ENCODE measurements at regions not wholly inside any gene's neighbourhood (a gene's known extent, or its start where the extent isn't known, plus 50 kb on each side); places are given as distances from the start of the nearest gene placed in this dataset.

GRCh38 chr6:164700497-164700896, 608.9 kb downstream of the C6orf118 start:
- no peaks in the 10 kb centered on the region for H3K4me1 Mint-ChIP-seq (ENCODE audit: low read depth)
- CTCF ChIA-PET, result no interaction called here
- ATAC-seq (ENCODE audit: poor library complexity) (no peak), DNase-seq (no peak)
- no peak overlapping the region for H3K27ac Mint-ChIP-seq
- H3K9me3 ChIP-seq (ENCODE audit: control insufficient read depth in 1 of 2, insufficient read depth in 1 of 2, low read length in 2 of 2), result no peaks in the 10 kb centered on the region
- no peaks in the 10 kb centered on the region for H3K27me3 ChIP-seq (ENCODE audit: control insufficient read depth in 1 of 2, insufficient read depth in 2 of 2, low read length in 2 of 2)
- no peaks in the 10 kb centered on the region for H3K36me3 Mint-ChIP-seq (ENCODE audit: low read depth)
- no peak overlapping the region for H3K4me3 Mint-ChIP-seq
- POLR2A ChIA-PET, result no interaction called here
- H3K4me3 ChIP-seq (ENCODE audit: low read length), result no peak overlapping the region
- H3K27ac ChIP-seq (ENCODE audit: low read depth in 1 of 2, low read length in 2 of 2), result no peak overlapping the region
- H3K27me3 Mint-ChIP-seq, result no peaks in the 10 kb centered on the region
- H3K9me3 Mint-ChIP-seq, result peaks cover 2% of the 10 kb centered on the region
- intact Hi-C loops (cut with DNase I, micrococcal nuclease), result no loop called here
- H3K36me3 ChIP-seq (ENCODE audit: insufficient read depth, low read length), result no peaks in the 10 kb centered on the region
- no peaks in the 10 kb centered on the region for H3K4me1 ChIP-seq (ENCODE audit: insufficient read depth, low read length)
- TF ChIP-seq, protein P1, sequence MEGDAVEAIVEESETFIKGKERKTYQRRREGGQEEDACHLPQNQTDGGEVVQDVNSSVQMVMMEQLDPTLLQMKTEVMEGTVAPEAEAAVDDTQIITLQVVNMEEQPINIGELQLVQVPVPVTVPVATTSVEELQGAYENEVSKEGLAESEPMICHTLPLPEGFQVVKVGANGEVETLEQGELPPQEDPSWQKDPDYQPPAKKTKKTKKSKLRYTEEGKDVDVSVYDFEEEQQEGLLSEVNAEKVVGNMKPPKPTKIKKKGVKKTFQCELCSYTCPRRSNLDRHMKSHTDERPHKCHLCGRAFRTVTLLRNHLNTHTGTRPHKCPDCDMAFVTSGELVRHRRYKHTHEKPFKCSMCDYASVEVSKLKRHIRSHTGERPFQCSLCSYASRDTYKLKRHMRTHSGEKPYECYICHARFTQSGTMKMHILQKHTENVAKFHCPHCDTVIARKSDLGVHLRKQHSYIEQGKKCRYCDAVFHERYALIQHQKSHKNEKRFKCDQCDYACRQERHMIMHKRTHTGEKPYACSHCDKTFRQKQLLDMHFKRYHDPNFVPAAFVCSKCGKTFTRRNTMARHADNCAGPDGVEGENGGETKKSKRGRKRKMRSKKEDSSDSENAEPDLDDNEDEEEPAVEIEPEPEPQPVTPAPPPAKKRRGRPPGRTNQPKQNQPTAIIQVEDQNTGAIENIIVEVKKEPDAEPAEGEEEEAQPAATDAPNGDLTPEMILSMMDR (IDR thresholded peaks at IDR 0.05), result no peak

DNA sequence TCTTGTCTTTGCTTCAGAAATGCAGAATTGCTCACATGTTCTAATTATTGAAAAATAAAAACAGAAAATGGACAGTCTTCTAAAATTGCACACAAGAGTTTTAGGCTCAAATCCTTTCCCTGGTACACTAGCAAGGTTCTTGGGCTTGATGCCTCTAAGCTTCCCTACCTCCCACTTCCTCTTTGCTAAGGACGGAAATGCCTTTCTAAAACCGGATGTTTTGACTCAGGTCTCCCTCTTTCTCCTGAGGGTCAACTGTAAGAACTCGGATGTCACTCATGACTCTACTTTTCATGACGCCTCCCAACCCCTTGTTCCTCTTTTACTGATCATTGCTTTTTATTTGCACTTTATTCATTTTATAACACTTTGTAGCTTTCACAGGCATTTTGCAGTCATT, 613.5 kb downstream of the C6orf118 start:
- H3K27ac Mint-ChIP-seq, result no peak overlapping the region
- H3K4me3 Mint-ChIP-seq, result no peak overlapping the region
- no peak overlapping the region for H3K4me3 ChIP-seq (ENCODE audit: low read length)
- DNase-seq (no peak), ATAC-seq (ENCODE audit: poor library complexity) (no peak)
- H3K9me3 Mint-ChIP-seq, result peaks cover 5% of the 10 kb centered on the region
- POLR2A ChIA-PET, result no interaction called here
- TF ChIP-seq, protein P1 (IDR thresholded peaks at IDR 0.05), result no peak
- intact Hi-C loops (cut with DNase I, micrococcal nuclease), result no loop called here
- H3K4me1 ChIP-seq (ENCODE audit: insufficient read depth, low read length), result no peaks in the 10 kb centered on the region
- no peaks in the 10 kb centered on the region for H3K27me3 ChIP-seq (ENCODE audit: control insufficient read depth in 1 of 2, insufficient read depth in 2 of 2, low read length in 2 of 2)
- CTCF ChIA-PET, result no interaction called here
- no peaks in the 10 kb centered on the region for H3K9me3 ChIP-seq (ENCODE audit: control insufficient read depth in 1 of 2, insufficient read depth in 1 of 2, low read length in 2 of 2)
- H3K4me1 Mint-ChIP-seq (ENCODE audit: low read depth), result no peaks in the 10 kb centered on the region
- H3K36me3 ChIP-seq (ENCODE audit: insufficient read depth, low read length), result no peaks in the 10 kb centered on the region
- H3K27ac ChIP-seq (ENCODE audit: low read depth in 1 of 2, low read length in 2 of 2), result no peak overlapping the region
- no peaks in the 10 kb centered on the region for H3K36me3 Mint-ChIP-seq (ENCODE audit: low read depth)
- H3K27me3 Mint-ChIP-seq, result no peaks in the 10 kb centered on the region

GRCh38 chr6:164694386-164694785, 615.0 kb downstream of the C6orf118 start:
- CTCF ChIA-PET, result no interaction called here
- POLR2A ChIA-PET, result no interaction called here
- no peak overlapping the region for H3K4me3 ChIP-seq (ENCODE audit: low read length)
- intact Hi-C loops (cut with DNase I, micrococcal nuclease), result no loop called here
- TF ChIP-seq, protein P1 (IDR thresholded peaks at IDR 0.05), result no peak
- Mint-ChIP-seq H3K36me3 (ENCODE audit: low read depth) (no peaks in the 10 kb centered on the region), H3K4me3 (no peak overlapping the region), H3K9me3 (peaks cover 5% of the 10 kb centered on the region), H3K4me1 (ENCODE audit: low read depth) (no peaks in the 10 kb centered on the region), H3K27ac (no peak overlapping the region), H3K27me3 (no peaks in the 10 kb centered on the region)
- DNase-seq (no peak), ATAC-seq (ENCODE audit: poor library complexity) (no peak)
- no peaks in the 10 kb centered on the region for H3K9me3 ChIP-seq (ENCODE audit: control insufficient read depth in 1 of 2, insufficient read depth in 1 of 2, low read length in 2 of 2)
- no peaks in the 10 kb centered on the region for H3K27me3 ChIP-seq (ENCODE audit: control insufficient read depth in 1 of 2, insufficient read depth in 2 of 2, low read length in 2 of 2)
- H3K36me3 ChIP-seq (ENCODE audit: insufficient read depth, low read length), result no peaks in the 10 kb centered on the region
- no peaks in the 10 kb centered on the region for H3K4me1 ChIP-seq (ENCODE audit: insufficient read depth, low read length)
- H3K27ac ChIP-seq (ENCODE audit: low read depth in 1 of 2, low read length in 2 of 2), result no peak overlapping the region

Data from CD4-positive, alpha-beta T cell (primary cell).